ENCODE measurements at regions not wholly inside any gene's neighbourhood (a gene's known extent, or its start where the extent isn't known, plus 50 kb on each side); places are given as distances from the start of the nearest gene placed in this dataset.

DNA sequence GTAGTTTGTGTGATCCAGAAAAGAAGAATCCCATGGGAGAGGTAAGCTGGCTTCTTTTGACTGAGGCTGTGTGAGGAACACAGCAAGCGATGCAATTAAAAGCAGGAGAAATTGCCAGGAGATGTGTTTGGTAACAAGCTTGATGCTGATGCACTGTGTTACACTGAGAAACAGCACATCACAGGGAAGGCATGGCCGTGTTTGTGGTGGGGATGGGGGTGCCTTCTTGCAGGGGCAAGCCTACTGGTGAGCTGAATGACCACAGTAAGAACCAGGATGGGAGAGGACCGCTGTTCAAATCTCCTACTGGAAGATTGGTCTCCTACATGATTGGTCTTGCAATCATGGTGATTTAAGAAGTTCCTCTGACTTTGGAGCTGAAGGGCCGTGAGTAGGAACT, 477.7 kb upstream of the HS6ST1 start:
- Histone ChIP-seq H3K27me3 (ENCODE audit: control insufficient read depth in 2 of 2, insufficient read depth in 2 of 2, low read length in 2 of 2) (no peaks in the 10 kb centered on the region), H3K36me3 (ENCODE audit: control insufficient read depth in 2 of 2, extremely low read depth in 1 of 2, insufficient read depth in 2 of 2, low read length in 2 of 2) (no peaks in the 10 kb centered on the region), H4K20me1 (replicated peaks; ENCODE audit: control insufficient read depth, extremely low read depth, insufficient read depth, low read length) (no peaks in the 10 kb centered on the region), H3K79me2 (ENCODE audit: control insufficient read depth, insufficient read depth, low read length) (no peaks in the 10 kb centered on the region), H3K4me1 (ENCODE audit: control insufficient read depth, extremely low read depth, insufficient read depth, low read length) (no peaks in the 10 kb centered on the region), H3K9ac (replicated peaks; ENCODE audit: extremely low read depth, insufficient read depth, low read length) (no peak overlapping the region), H2AFZ (ENCODE audit: low read depth, low read length) (no peak overlapping the region), H3K4me2 (ENCODE audit: insufficient read depth, low read length) (no peak overlapping the region), H3K9me1 (replicated peaks; ENCODE audit: control insufficient read depth, extremely low read depth, insufficient read depth, low read length) (no peaks in the 10 kb centered on the region), H3K27ac (ENCODE audit: insufficient read depth, low read depth, low read length) (no peak overlapping the region), H3K4me3 (replicated peaks in 1 of 3; ENCODE audit: insufficient read depth in 1 of 3, low read depth in 1 of 3, low read length in 3 of 3) (no peak overlapping the region), H3K9me3 (replicated peaks; ENCODE audit: control insufficient read depth, insufficient read depth, low read length) (peaks cover 2% of the 10 kb centered on the region)
- dilution Hi-C loops (cut with MboI; ENCODE audit: extremely low pct_ligation_motif_present, low sequenced_read_pairs) (no loop called here), intact Hi-C loops (cut with micrococcal nuclease) (no loop called here)
- POLR2A ChIA-PET = no interaction called here
- no peak for FAIRE-seq
- no TSS peak for BruUV-seq (replicated peaks)
- DNase-seq (ENCODE audit: low read depth, low spot score) = no peak
- CTCF ChIA-PET = no interaction called here
- TF ChIP-seq MYC (IDR thresholded peaks at IDR 0.05; ENCODE audit: low read depth, low read length) (no peak), JUN (IDR thresholded peaks at IDR 0.05; ENCODE audit: borderline replicate concordance, insufficient read depth, insufficient read length, low read depth) (no peak), GATA2 (IDR thresholded peaks at IDR 0.05; ENCODE audit: insufficient read depth, insufficient read length, low read depth, low read length) (no peak), POLR2A (IDR thresholded peaks at IDR 0.05; ENCODE audit: low read depth, low read length) (no peak), FOS (IDR thresholded peaks at IDR 0.05; ENCODE audit: borderline replicate concordance, insufficient read depth, low read length) (no peak), POLR2AphosphoS5 (IDR thresholded peaks at IDR 0.05; ENCODE audit: insufficient read depth, low read depth, low read length) (no peak), EZH2 (IDR thresholded peaks at IDR 0.05; ENCODE audit: borderline replicate concordance, low read depth, low read length, severe bottlenecking) (no peak)
- TF ChIP-seq, protein P1, sequence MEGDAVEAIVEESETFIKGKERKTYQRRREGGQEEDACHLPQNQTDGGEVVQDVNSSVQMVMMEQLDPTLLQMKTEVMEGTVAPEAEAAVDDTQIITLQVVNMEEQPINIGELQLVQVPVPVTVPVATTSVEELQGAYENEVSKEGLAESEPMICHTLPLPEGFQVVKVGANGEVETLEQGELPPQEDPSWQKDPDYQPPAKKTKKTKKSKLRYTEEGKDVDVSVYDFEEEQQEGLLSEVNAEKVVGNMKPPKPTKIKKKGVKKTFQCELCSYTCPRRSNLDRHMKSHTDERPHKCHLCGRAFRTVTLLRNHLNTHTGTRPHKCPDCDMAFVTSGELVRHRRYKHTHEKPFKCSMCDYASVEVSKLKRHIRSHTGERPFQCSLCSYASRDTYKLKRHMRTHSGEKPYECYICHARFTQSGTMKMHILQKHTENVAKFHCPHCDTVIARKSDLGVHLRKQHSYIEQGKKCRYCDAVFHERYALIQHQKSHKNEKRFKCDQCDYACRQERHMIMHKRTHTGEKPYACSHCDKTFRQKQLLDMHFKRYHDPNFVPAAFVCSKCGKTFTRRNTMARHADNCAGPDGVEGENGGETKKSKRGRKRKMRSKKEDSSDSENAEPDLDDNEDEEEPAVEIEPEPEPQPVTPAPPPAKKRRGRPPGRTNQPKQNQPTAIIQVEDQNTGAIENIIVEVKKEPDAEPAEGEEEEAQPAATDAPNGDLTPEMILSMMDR (IDR thresholded peaks at IDR 0.05; ENCODE audit: extremely low read depth in 1 of 2, insufficient read depth in 1 of 2, low read depth in 1 of 2, low read length in 2 of 2) = no peak
- TF ChIP-seq, protein P2, sequence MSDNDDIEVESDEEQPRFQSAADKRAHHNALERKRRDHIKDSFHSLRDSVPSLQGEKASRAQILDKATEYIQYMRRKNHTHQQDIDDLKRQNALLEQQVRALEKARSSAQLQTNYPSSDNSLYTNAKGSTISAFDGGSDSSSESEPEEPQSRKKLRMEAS (IDR thresholded peaks at IDR 0.05; ENCODE audit: insufficient read depth, insufficient read length) = no peak
